Activated T-cell treated with anti-CD3 and anti-CD28 coated beads, Interleukin-2, amount 50 U/mL, for 48 hours (primary cell): ENCODE measurements at regions not wholly inside any gene's neighbourhood (a gene's known extent, or its start where the extent isn't known, plus 50 kb on each side); places are given as distances from the start of the nearest gene placed in this dataset.

Source experiments
- DNase-seq, 2 experiments: peaks; one replicate each; pipeline ENCODE4 v3.0.0-alpha.2; 2020

- no peak for DNase-seq
Observed at GRCh38 chr1:200247518-200247917, 162.3 kb downstream of the ZNF281 start.

GRCh38 chr1:200245473-200245872 is 164.4 kb downstream of the ZNF281 start:
- no peak for DNase-seq

GRCh38 chr1:200243042-200243437 is 166.8 kb downstream of the ZNF281 start:
- no peak for DNase-seq

GRCh38 chr1:200242110-200243041 is 167.5 kb downstream of the ZNF281 start:
- no peak for DNase-seq

- DNase-seq = no peak
Observed at GRCh38 chr1:200240656-200241055, 169.2 kb downstream of the ZNF281 start.

GRCh38 chr1:200238311-200238710 is 171.5 kb downstream of the ZNF281 start:
- no peak for DNase-seq

- DNase-seq = no peak
Observed at GRCh38 chr1:200237066-200237465, 172.8 kb downstream of the ZNF281 start.

GRCh38 chr1:200234938-200235337 is 174.9 kb downstream of the ZNF281 start:
- DNase-seq = no peak

- no peak for DNase-seq
Observed at GRCh38 chr1:200233393-200233792, 176.4 kb downstream of the ZNF281 start.

GRCh38 chr1:200231787-200232231 is 178.0 kb downstream of the ZNF281 start:
- DNase-seq = no peak

GRCh38 chr1:200230671-200231070 is 179.2 kb downstream of the ZNF281 start:
- no peak for DNase-seq

- no peak for DNase-seq
Observed at GRCh38 chr1:200228486-200228885, 181.3 kb downstream of the ZNF281 start.

- no peak for DNase-seq
Observed at GRCh38 chr1:200228081-200228480, 181.8 kb downstream of the ZNF281 start.
